Mesenchymal stem cell (in vitro differentiated cells and primary cell): ENCODE measurements at regions not wholly inside any gene's neighbourhood (a gene's known extent, or its start where the extent isn't known, plus 50 kb on each side); places are given as distances from the start of the nearest gene placed in this dataset.

Experiments
- DNase-seq: peaks from one replicate; pipeline ENCODE4 v3.0.0-alpha.2; 2013
- H2AFZ ChIP-seq: one replicate; pipeline ENCODE4 v1.6.1; 2013; ENCODE audit warnings: low read depth, mild to moderate bottlenecking, control low read depth, inconsistent platforms, low read length, moderate library complexity
- H2AK5ac ChIP-seq: 2 replicates; pipeline ENCODE4 v1.6.1; 2013; ENCODE audit warnings: low read length, moderate library complexity, mild to moderate bottlenecking, inconsistent platforms; ENCODE audit not compliant: severe bottlenecking
- H2BK120ac ChIP-seq: one replicate; pipeline ENCODE4 v1.6.1; 2013; ENCODE audit warnings: low read depth, mild to moderate bottlenecking, inconsistent platforms, low read length, moderate library complexity
- H2BK12ac ChIP-seq, 2 experiments: one replicate each; pipeline ENCODE4 v1.6.1; 2013; ENCODE audit warnings: inconsistent platforms in 2 of 2, low read length in 2 of 2, mild to moderate bottlenecking in 2 of 2, moderate library complexity in 2 of 2, control low read depth in 1 of 2
- H2BK15ac ChIP-seq: one replicate; pipeline ENCODE4 v1.6.1; 2013; ENCODE audit warnings: mild to moderate bottlenecking, low read depth, inconsistent platforms; ENCODE audit not compliant: poor library complexity, severe bottlenecking
- H2BK5ac ChIP-seq: 2 replicates; pipeline ENCODE4 v1.6.1; 2013; ENCODE audit warnings: low read depth, mild to moderate bottlenecking, low read length, control low read depth, inconsistent platforms; ENCODE audit not compliant: poor library complexity, severe bottlenecking
- H3K14ac ChIP-seq, 2 experiments: one replicate each; pipeline ENCODE4 v1.6.1; 2013; ENCODE audit warnings: inconsistent platforms in 2 of 2, low read length in 2 of 2, control low read depth in 1 of 2, mild to moderate bottlenecking in 1 of 2, moderate library complexity in 1 of 2
- H3K18ac ChIP-seq, 2 experiments: one replicate each; pipeline ENCODE4 v1.6.1; 2013; ENCODE audit warnings: inconsistent platforms in 2 of 2, low read length in 2 of 2, control low read depth in 1 of 2, low read depth in 1 of 2, mild to moderate bottlenecking in 1 of 2
- H3K23ac ChIP-seq, 2 experiments: one replicate each; pipeline ENCODE4 v1.6.1; 2013; ENCODE audit warnings: inconsistent platforms in 2 of 2, low read length in 2 of 2, mild to moderate bottlenecking in 2 of 2, moderate library complexity in 2 of 2, control low read depth in 1 of 2
- H3K27ac ChIP-seq: 2 replicates; pipeline ENCODE4 v1.5.1; 2013; ENCODE audit warnings: mild to moderate bottlenecking, moderate library complexity, low read length, control low read depth, inconsistent platforms; ENCODE audit not compliant: poor library complexity, severe bottlenecking
- H3K27me3 ChIP-seq, 2 experiments: 2 replicates each; pipeline versions ENCODE4 v1.6.1 to v1.7.0; 2013; ENCODE audit warnings: low read length in 2 of 2, mild to moderate bottlenecking in 2 of 2, moderate library complexity in 2 of 2, control low read depth in 1 of 2, inconsistent platforms in 1 of 2; ENCODE audit not compliant: control insufficient read depth in 1 of 2, insufficient read depth in 1 of 2
- H3K36me3 ChIP-seq, 2 experiments: 2 replicates each; pipeline versions ENCODE4 v1.6.1 to v1.7.0; 2013; ENCODE audit warnings: low read length in 2 of 2, control low read depth in 1 of 2, inconsistent platforms in 1 of 2, low read depth in 1 of 2, mild to moderate bottlenecking in 1 of 2; ENCODE audit not compliant: insufficient read depth in 2 of 2, control insufficient read depth in 1 of 2
- H3K4ac ChIP-seq, 2 experiments: one replicate each; pipeline ENCODE4 v1.6.1; 2013; ENCODE audit warnings: inconsistent platforms in 2 of 2, low read length in 2 of 2, mild to moderate bottlenecking in 2 of 2, moderate library complexity in 2 of 2, control low read depth in 1 of 2, low read depth in 1 of 2
- H3K4me1 ChIP-seq: 2 replicates; pipeline ENCODE4 v1.6.1; 2013; ENCODE audit warnings: low read depth, low read length, control low read depth; ENCODE audit not compliant: control insufficient read depth, insufficient read depth
- H3K4me2 ChIP-seq: 2 replicates; pipeline ENCODE4 v1.6.1; 2013; ENCODE audit warnings: low read length, mild to moderate bottlenecking, inconsistent platforms; ENCODE audit not compliant: poor library complexity, severe bottlenecking
- H3K4me3 ChIP-seq, 2 experiments: 2 replicates each; pipeline versions ENCODE4 v1.5.1 to v1.7.0; 2013; ENCODE audit warnings: low read length in 2 of 2, mild to moderate bottlenecking in 2 of 2, control low read depth in 1 of 2, low read depth in 1 of 2; ENCODE audit not compliant: insufficient read depth in 1 of 2
- H3K79me1 ChIP-seq: replicated peaks from 2 replicates; pipeline ENCODE4 v1.6.1; 2013; ENCODE audit warnings: mild to moderate bottlenecking, control low read depth, low read length, inconsistent platforms; ENCODE audit not compliant: poor library complexity, severe bottlenecking
- H3K9ac ChIP-seq: 2 replicates; pipeline ENCODE4 v1.7.0; 2013; ENCODE audit warnings: mild to moderate bottlenecking, low read length, moderate library complexity
- H3K9me3 ChIP-seq: 2 replicates; pipeline ENCODE4 v1.7.0; 2013; ENCODE audit warnings: mild to moderate bottlenecking, low read length; ENCODE audit not compliant: control insufficient read depth
- H4K8ac ChIP-seq: one replicate; pipeline ENCODE4 v1.6.1; 2013; ENCODE audit warnings: inconsistent platforms, mild to moderate bottlenecking, low read length, moderate library complexity
- H4K91ac ChIP-seq: one replicate; pipeline ENCODE4 v1.6.1; 2013; ENCODE audit warnings: mild to moderate bottlenecking, low read length, inconsistent platforms
- WGBS: methylation state at CpG from one replicate; pipeline ENCODE4 v1.1.7; 2013; ENCODE audit warnings: mixed read lengths; 5-methylcytosine and 5-hydroxymethylcytosine counted together

DNA sequence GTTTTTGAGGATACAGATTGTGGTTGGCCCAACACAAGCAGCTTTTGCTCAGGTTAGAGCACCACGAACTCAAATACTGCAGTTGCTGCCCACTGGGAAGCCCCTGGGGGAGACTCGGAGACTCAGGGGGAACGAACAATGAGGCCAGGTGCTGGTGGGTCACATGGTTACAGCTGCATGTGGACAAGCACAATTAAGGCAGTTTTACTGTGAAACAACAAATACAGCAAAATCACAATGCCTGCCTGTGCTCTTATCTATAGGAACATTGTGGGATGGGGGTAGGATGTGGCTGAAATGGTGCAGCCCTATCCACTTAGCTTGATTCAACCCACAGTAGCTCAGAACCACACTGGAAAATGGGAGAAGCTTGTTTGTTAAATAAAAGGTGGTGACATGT lies 119.7 kb upstream of the SPATA13 start:
- H3K27ac ChIP-seq = no peak overlapping the region
- H3K4me3 ChIP-seq = no peak overlapping the region
- DNase-seq = no peak
- no peak overlapping the region for H3K9ac ChIP-seq
- WGBS = 76% methylated on average over 3 of the region's 3 CpGs
- no peak overlapping the region for H2BK15ac ChIP-seq
- H3K27me3 ChIP-seq = no peaks in the 10 kb centered on the region
- no peak overlapping the region for H4K91ac ChIP-seq
- peak overlapping the region in 1 of 2 experiments; percentile 29 for H2BK12ac ChIP-seq
- no peak overlapping the region for H2AFZ ChIP-seq
- no peak overlapping the region for H2AK5ac ChIP-seq
- no peak overlapping the region for H2BK120ac ChIP-seq
- H3K14ac ChIP-seq = no peak overlapping the region
- H3K23ac ChIP-seq = no peak overlapping the region
- no peak overlapping the region for H3K4me2 ChIP-seq
- H4K8ac ChIP-seq = no peak overlapping the region
- H2BK5ac ChIP-seq = no peak overlapping the region
- H3K9me3 ChIP-seq = no peaks in the 10 kb centered on the region
- H3K4me1 ChIP-seq = peaks cover 13% of the 10 kb centered on the region
- H3K4ac ChIP-seq = no peak overlapping the region
- no peaks in the 10 kb centered on the region for H3K79me1 ChIP-seq
- no peaks in the 10 kb centered on the region for H3K36me3 ChIP-seq
- peak overlapping the region in 1 of 2 experiments; percentile 61 for H3K18ac ChIP-seq

DNA sequence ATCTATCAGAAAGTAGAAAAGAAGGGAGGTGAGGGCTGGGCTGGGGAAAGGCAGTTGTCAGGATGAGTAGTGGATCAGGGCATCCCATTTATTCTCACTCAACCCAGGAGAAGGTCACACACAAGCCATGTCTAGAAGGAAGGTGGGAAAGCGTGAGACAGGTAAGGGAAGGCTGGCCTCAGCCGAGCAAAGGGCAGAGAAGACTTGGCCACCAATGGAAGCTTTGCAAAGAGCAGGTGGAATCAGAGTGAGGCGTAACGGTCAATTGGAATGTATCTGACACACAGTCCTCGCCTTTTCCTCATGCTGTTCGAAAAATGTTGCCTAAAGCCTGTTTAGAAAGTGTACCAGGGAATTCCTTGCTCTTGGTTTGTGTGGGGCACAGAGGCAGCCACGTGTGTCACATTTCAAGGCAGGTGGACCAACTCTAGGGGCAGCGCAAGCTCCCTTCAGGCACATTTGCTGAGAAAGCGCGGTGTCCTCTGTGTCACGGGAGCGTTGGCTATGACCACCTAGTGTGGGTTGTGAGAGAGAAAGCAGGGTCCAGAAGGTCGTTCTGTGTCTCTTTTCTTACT lies 118.8 kb upstream of the SPATA13 start:
- Histone ChIP-seq H3K4me2 (no peak overlapping the region), H2BK5ac (no peak overlapping the region), H3K18ac (peak overlapping the region in 1 of 2 experiments; percentile 1), H4K8ac (no peak overlapping the region), H3K4ac (peak overlapping the region; percentile 22 to 75), H2AFZ (no peak overlapping the region), H3K14ac (no peak overlapping the region), H3K4me1 (peaks cover 13% of the 10 kb centered on the region), H3K23ac (no peak overlapping the region), H2BK120ac (no peak overlapping the region), H2BK12ac (peak overlapping the region; percentile 49 to 58), H4K91ac (peak overlapping the region; percentile 43), H3K9me3 (peaks cover 2% of the 10 kb centered on the region), H2BK15ac (peak overlapping the region; percentile 15), H3K79me1 (no peaks in the 10 kb centered on the region), H3K9ac (no peak overlapping the region), H2AK5ac (no peak overlapping the region), H3K27me3 (no peaks in the 10 kb centered on the region), H3K4me3 (no peak overlapping the region), H3K36me3 (no peaks in the 10 kb centered on the region), H3K27ac (no peak overlapping the region)
- WGBS = 59% methylated on average over 13 of the region's 13 CpGs
- no peak for DNase-seq

DNA sequence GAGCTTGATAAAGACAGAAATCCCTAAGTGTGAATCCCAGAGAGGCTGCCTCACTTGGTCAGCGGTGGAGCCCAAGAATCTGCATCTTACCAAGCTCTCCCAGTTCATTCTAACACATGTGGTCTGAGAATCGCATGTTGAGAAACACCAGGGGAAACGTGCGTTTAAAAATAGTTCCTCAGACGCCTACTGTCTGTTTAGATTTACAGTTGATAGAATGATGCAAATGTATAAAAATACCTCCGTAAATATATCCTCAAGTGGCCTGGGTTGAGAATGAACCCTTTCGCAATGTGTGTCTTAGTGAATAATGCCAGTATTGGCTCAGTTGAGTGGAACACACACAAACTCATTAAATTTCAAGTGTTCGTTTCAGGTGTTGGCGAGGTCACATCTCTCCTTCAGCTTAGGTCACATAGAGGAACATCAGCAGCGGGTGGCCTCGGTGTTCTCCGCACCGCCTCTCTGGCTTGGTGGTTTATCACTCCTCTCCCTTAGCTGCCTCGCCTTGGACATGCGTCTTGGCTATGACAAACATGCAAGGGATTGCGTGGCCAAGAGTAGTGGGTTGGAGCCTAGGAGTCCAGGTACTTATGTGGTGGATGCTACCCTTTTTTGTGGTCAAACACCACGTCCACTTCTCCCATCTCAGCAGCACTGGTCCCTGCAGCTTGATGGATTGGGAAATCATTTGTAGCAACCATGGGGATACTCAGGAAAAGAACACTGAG lies 117.6 kb upstream of the SPATA13 start:
- no peak overlapping the region for H4K8ac ChIP-seq
- H3K4me3 ChIP-seq = no peak overlapping the region
- no peak overlapping the region for H4K91ac ChIP-seq
- no peaks in the 10 kb centered on the region for H3K36me3 ChIP-seq
- no peaks in the 10 kb centered on the region for H3K27me3 ChIP-seq
- no peak overlapping the region for H2AK5ac ChIP-seq
- H3K18ac ChIP-seq = no peak overlapping the region
- H3K79me1 ChIP-seq = no peaks in the 10 kb centered on the region
- H3K4me2 ChIP-seq = no peak overlapping the region
- no peak overlapping the region for H3K27ac ChIP-seq
- H2BK12ac ChIP-seq = no peak overlapping the region
- no peak overlapping the region for H3K9ac ChIP-seq
- peak overlapping the region in 1 of 2 experiments; percentile 46 for H3K14ac ChIP-seq
- no peak overlapping the region for H2BK15ac ChIP-seq
- peaks cover 8% of the 10 kb centered on the region for H3K9me3 ChIP-seq
- WGBS = 68% methylated on average over 13 of the region's 17 CpGs
- H2BK5ac ChIP-seq = no peak overlapping the region
- H3K4me1 ChIP-seq = peaks cover 13% of the 10 kb centered on the region
- no peak overlapping the region for H3K4ac ChIP-seq
- H3K23ac ChIP-seq = peak overlapping the region in 1 of 2 experiments; percentile 23
- H2BK120ac ChIP-seq = no peak overlapping the region
- peak; percentile 83 for DNase-seq
- H2AFZ ChIP-seq = no peak overlapping the region

DNA sequence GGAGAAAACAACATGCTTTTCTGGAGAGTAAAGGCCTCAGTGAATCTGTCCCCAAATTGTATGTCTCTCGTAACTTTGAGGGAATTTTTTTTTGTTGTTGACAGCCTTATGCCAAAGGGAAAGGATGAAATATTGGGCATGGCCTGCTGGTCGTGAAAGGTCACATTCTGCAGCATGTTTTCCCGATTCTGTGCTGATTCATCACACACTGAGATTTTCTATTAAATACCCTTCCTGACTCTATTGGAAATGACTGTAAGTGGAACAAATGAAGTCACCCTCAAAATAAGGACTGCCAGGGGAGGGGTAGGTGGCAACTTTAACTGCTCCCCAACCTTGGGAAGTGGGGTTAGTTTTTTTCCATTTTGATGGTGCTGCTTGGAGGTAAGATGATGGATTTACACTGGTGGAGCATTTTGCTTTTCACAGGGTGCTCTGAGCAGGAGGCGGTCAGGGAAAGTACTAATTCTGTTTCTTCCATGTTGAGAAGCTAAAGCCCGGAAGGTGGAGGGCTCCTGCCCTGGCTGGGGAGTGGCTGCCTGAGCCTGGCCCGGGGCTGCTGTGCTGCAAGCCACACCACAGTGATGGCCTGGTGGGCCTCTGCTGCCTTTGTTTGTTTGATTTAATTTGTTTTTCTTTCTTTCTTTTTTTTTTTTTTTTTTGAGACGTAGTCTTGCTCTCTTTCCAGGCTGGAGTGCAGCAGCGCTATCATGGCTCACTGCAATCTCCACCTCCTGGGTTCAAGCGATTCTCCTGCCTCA lies 116.8 kb upstream of the SPATA13 start:
- 83% methylated on average over 6 of the region's 9 CpGs for WGBS
- Histone ChIP-seq H3K4me1 (peaks cover 8% of the 10 kb centered on the region), H3K4ac (no peak overlapping the region), H3K79me1 (no peaks in the 10 kb centered on the region), H3K9ac (no peak overlapping the region), H3K4me3 (no peak overlapping the region), H4K8ac (peak overlapping the region; percentile 63), H3K23ac (no peak overlapping the region), H3K9me3 (peaks cover 8% of the 10 kb centered on the region), H2BK120ac (no peak overlapping the region), H3K27ac (no peak overlapping the region), H2AK5ac (no peak overlapping the region), H2BK12ac (no peak overlapping the region), H3K27me3 (no peaks in the 10 kb centered on the region), H2AFZ (no peak overlapping the region), H3K14ac (no peak overlapping the region), H3K4me2 (no peak overlapping the region), H3K36me3 (no peaks in the 10 kb centered on the region), H4K91ac (no peak overlapping the region), H2BK5ac (no peak overlapping the region), H2BK15ac (no peak overlapping the region), H3K18ac (no peak overlapping the region)
- peak; percentile 25 for DNase-seq
